GM18517 (cell line): ENCODE measurements at regions not wholly inside any gene's neighbourhood (a gene's known extent, or its start where the extent isn't known, plus 50 kb on each side); places are given as distances from the start of the nearest gene placed in this dataset.

Source experiments
- ATAC-seq: cut with Tn5 transposase; IDR thresholded peaks from one replicate; pipeline ENCODE4 v1.9.1; 2021; ENCODE audit warnings: mild to moderate bottlenecking, moderate library complexity; ENCODE audit not compliant: unreplicated experiment

DNA sequence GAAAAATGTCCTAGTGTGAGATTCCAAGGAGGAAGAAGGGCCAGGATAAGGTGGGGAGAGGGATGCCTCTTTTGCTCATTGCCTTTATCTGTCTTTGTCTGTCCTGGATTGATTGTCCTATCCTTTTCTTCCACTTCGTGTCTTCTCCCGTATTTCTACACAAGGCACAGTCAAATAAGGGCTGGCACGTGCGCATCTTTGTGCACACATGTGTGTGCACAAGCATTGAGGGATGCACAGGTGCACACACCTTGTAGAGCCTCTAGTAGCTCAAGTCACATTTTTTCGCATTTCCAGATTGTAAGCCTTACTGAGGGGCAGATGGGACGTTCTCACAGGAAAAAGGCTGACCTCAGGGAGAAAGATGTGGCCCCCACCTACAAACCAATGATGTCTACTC lies 170.2 kb upstream of the TNP1 start:
- no peak for ATAC-seq

DNA sequence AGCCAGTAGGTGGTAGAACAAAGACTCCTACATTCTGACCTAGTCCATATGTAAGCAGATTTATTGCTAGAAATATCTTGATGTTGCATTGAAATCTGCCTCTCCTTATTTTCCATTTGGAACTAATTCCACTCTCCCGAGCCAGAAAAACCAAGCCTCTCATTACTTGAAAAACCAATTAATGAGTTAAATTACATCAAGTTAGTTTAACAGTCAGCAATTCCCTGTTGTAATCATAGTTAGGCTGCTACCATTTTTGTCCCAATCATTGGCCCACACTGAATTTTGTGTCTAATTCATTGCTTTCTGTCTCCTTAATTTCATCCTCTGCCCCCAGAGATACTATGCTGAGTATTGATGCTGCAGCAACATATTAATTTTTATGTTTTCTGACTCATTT lies 168.3 kb upstream of the TNP1 start:
- ATAC-seq: no peak

DNA sequence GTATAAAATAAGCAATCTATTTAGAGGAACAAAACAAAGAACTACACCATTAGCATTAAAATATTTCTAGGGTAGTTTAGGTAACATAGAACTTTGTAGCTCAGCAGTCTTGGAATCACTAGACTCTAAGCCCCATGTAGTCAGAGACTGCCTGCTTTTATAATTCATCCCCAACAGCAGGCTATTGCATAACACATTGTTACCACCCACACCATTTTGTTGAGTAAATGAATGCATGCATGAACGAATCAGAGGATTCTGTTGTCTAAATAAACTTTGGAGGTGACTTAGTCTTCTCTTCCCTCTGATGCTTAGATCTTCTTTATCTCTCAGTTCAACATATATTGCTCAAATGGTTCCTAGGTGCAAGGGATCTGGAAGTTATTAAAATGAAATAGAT lies 167.6 kb upstream of the TNP1 start:
- ATAC-seq: no peak

DNA sequence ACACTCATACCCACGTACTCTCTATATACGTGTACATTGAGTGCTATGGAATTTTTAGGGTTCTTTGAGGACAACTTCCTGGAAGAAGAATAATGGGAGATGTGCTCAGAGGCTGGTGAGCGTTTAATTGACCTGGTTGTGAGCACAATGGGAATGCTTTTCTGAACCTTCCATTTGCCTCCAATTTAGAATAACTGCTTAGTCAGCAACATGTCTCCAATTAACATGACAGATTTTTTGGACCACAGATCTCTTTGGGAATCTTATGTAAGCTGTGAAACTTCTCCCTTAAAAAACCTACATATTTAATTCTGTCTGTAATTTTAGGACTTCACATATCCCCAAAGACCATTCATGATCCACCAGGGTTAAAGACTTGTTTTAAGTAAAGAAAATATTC lies 166.7 kb upstream of the TNP1 start:
- ATAC-seq: no peak

DNA sequence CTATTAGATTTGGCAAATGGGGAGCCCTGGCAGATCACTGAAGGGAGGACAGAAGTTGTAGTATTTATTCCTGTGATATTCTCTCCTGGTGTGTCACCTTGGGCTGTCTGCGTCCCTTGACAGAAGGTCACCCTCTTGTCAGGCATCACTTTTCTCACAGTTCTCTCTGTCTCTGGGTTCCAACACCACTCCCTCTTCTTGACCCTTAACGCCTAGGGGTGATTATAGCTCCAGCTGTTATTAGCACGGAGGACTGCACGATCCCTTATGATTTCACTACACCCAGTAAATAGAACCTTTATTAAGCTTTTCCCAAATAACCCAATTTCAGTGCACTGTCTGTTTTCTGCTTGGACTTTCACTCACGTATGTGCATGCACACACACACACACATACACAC lies 166.3 kb upstream of the TNP1 start:
- no peak for ATAC-seq

DNA sequence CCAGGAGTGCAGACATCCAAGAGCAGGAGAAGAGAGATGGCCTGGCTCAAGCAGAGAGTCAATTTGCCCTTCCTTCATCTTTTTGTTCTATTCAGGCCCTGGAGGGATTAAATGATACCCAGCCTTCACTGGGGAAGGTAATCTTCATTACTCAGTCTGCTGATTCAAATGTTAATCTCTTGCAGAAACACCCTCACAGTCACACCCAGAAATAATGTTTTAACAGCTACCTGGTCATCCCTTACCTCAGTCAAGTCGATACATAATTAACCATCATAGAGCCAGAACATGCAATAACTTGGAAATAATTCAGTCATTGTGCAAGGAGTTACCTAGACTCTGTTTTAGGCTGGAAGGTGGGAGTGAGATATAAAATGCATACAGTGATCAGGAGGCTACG lies 163.7 kb upstream of the TNP1 start:
- ATAC-seq: no peak

DNA sequence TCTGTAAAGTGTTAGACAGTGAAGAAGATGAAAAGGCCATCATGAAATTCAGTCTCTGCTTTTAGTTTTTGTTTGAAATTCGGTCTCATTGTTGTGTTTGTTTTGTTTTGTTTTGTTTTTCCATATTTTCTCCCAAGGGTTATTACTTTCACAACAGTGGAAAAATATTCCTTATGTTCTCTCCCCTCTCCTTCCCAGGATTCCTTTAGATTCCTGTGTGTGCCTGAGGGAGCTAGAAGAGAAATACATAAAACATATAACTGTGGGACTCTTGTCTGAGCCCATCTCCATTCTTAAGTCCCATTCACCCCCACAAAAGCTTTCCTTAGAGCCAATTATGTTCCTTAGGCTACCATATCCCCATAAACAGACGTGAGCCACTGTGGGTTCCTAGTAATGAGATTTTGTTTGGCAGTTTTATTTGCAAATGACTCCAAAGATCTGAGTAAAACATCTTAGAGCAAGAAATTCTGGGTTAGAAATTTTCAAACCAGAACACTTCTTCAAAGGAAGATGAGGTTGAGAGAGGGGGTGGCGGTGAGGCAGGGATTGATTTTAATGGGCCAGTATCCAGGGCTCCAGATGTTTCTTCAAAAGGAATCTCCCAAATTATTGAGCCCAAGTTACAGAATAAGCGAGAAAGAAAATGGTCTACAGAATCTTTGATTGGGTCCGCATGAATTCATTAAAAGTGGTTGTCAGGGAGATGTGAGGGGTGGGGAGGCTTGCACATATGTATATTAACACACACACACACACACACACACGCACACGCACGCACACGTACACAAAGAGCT lies 157.8 kb upstream of the TNP1 start:
- ATAC-seq: no peak

DNA sequence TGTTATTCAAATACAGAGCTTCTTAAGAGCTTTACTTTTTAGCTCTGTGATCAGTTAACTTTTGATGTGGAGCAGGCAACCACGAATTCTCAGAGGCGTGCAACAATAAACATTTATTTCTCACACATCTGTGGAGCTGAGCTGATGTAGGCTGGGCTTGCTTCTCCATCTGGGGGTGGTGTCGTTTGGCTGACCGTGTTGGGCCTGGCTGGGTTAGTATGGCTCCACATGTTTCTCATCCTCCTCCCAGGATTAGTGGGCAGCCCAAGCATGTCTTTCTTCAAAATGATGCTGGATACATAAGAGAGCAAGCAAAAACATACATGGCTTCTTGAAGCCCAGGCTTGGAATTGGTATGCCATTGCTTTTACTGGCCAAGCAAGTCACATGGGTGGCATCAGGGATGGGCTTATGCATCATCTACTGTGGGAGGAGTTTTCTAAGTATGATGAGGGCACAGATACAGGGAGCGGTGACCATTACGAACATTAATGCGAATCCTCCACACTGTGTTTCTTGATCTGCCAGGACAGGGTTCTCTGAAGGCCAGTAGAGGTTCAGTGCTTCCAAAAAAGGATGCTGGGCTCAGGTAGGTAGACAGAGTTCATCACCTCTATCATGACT lies 157.0 kb upstream of the TNP1 start:
- ATAC-seq: no peak

DNA sequence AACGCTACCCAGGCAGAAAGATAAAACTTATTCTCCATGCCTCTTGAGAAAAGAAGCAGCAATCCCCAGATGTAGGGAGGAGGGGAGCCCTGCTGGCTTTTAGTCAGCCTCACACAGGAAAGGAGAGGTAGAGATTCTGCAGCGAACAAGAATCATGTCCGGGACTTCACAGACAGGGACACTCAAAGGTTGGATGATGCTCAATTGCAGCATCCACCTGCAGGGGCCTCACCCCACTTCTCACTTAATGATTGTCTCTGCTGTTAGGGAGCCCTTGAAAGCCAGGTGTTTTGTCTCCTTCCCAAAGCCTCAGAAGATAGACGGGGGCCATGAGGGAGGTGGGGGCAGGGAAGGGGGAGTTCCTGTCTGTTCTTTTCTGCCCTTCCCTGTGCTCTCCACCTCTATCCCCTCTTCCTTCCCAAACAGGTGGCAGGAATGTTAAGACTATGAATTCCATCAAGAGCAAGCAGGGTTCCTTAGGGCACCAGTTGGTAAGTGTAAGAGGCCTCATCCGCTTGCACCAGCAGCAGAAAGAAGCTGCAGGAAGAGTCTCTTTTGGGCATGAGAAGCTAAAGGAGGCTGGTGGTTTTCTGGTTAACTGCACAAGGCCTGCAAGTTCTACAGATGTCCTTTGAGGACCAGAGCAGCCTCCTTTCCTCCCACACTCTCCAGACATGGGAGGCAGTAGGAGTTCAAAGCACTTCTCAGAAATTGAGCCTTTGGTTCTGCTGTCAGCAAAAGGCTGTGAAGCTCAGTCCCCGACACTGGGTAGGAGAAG lies 154.7 kb upstream of the TNP1 start:
- no peak for ATAC-seq

DNA sequence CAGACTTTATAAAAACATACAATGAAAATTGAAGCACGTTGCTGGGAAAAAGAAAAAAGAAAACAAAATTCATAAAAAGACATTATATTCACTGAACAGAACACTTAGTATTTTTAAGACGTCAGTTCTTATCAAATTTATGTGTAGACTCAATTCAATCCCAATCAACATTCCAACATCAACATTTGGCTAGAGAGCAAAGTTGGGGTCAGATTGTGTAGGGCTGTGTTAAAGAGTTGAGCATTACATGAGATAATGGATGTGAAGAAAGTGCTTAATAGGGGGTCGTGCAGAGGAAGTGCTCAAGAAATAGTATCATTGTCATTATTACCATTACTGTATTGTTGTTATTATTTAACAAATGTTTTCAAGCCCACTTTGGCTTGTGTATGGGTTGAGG lies 154.1 kb upstream of the TNP1 start:
- ATAC-seq: no peak

DNA sequence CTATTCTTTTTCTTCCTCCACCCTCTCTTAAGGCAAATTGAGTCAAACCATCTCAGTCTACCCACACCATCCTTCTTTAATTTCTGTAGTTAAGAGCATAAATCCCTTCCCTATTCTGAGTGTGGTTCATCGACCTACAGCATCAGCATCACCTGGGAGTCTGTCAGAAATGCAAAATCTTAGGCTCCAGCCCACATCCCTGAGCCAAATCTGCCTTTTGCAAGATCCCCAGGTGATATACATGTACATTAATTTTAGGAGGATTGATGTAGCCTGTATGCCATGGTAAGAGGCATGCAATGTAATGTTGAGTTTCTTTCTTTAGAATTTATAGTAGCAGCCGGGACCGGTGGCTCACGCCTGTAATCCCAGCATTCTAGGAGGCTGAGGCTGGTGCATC lies 151.7 kb upstream of the TNP1 start:
- no peak for ATAC-seq

DNA sequence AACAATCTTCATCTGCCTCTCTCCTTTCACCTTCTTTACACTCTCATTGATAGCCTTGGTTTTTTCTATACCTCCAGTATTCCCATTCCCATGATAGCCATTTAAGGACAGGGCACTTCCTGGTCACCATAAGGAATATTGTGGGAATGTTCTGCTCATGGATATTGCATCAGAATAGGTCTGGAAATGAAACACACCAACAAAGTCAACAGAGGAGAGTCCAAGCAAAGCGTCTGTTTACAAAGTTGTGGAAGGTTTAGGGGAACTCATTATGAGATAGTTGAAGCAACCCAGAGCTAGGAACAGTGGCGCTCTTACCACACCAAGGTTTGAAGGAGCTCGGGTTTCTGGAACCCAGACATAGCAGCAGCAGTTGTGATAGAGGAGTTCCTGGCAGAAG lies 150.3 kb upstream of the TNP1 start:
- ATAC-seq: no peak

DNA sequence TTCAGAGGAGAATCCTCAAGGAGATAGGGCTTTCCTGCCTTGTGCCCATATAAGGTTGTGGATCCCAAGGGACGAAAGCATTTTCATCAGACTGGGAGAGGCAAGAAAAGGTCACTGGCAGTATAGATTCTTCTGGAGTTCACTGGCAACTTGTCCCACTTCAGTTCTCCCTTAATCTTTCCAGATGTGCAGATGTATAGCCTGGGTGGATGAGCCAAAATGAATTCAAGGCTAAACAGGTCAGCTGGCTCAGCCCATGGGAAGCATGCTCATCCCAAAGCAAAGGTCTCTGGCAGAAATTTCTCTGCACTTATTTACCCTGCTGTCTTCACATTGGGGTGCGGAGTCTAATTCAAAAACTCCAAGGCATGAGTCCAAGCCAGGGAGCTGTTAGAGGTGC lies 148.9 kb upstream of the TNP1 start:
- ATAC-seq: no peak

DNA sequence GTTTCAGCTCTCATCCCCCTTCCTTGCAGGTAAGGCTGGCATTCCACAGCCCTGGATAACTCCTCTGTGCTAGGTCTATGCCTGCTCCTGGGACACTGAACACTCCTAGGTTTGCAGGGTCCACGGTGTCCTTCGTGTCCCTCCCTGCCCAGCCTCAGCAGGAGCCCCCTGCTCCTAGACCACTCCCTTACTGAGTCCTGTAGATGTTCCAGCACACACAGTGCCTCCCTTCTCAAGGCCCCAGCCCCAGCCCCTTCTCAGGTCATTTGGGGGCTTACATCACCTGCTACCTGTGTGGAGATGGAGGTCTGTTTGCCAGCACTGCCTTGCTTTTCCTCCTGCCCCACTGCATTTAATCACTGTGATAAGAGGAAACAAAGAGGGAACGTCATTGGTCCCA lies 146.4 kb upstream of the TNP1 start:
- no peak for ATAC-seq

DNA sequence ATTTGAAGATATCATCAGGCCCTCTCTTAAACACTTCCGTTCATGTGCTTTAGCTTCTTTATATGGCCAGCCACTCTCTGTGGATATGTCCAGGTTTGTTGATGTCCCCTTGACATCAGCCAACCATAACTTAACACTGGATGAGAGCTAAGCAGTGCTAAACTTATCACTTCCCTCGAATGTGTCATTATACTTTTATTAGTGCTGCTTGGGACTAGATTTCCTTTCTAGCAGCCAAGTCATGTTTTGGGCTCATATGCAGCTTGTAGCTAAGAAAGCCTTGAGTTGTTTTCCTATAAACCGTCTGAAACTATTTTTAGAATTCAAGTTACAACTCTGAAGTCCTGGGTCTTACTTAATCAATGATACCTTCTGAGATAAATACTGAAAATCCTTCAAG lies 144.8 kb upstream of the TNP1 start:
- no peak for ATAC-seq

DNA sequence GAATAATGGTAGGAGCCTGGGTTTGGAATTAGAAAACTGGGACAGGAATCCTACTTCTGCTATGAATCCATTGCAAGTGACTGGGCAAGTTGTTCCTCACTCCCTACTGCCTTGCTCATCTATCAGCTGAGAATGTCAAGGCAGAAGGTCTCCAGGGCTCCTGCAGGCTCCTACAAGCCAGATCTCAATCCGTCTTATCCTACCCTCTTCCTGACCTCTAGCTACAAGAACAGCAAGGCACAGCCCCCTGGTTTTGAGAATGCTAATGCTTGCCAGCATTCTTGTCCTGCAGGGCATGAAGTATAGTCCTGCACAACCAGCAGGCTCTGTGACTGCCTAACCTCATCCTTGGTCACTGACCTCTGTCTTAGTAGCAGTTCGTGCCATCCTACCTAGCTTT lies 141.9 kb upstream of the TNP1 start:
- no peak for ATAC-seq

DNA sequence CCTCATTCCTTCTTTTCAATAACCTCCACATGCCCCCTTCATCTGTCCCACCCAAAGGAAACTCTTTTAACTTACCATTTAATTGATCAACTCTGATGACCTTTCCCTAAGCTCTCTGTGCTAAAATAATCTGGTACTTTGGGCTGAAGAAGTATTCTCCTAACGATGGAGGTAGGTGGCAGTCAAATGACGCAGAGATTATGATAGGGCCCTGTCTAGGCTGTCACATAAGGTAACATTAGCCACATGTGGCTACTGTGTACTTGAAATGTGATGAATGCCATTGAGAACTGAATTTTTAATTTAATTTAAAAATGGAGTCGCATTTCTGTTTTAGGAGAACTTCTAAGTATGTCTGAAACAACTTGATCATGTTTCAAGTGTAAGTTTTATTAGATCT lies 140.5 kb upstream of the TNP1 start:
- no peak for ATAC-seq

DNA sequence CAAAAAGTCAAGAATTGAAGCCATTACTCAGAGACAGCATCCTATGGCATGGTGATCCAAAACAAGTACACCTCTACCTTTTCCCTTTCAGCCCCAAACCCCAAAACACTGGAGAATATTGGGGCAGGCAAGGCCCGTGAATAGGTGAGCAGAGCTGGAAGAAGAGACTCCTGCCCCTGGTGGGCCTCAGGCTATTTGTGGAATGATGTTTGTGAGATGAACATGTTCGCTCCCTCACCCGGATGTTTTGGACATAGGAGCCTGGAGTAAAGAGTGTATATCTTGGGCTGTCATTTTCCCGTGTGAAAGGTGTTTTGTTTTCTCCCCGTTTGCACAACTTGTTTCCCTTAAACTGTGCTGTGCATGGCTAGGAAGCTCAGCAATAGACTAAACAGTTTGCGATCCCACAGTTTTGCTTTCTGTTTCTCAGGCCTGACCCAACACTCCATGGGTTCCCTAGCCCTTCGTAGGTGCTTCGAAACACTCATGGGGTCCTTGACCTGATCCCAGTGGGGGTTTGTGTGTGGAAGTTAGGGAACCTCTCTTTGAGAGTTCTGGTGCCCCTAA lies 136.5 kb upstream of the TNP1 start:
- no peak for ATAC-seq

DNA sequence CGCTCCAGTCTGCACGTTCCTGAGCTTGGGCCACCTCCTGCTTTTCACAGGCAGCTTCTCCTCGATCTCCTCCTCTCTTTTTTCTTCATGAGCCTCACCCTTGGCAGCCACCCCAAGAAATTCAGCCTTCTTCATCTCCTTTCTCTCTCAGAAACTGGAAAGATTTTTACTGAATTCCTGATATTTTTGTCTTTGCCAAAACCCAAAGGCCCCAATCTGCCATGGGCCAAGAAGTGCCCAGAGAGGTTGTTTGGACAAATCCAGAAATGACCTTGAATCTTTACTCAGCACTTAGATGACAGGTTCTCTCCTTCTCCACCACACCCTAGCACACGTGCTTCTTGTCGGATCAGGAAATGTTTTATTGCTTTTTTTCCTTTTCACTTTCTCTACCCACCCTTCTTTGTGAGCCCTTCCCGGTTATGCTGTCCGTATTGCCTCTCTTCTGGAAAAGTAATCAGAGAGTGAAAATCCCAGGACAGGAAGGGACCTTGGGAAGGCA lies 134.5 kb upstream of the TNP1 start:
- no peak for ATAC-seq

DNA sequence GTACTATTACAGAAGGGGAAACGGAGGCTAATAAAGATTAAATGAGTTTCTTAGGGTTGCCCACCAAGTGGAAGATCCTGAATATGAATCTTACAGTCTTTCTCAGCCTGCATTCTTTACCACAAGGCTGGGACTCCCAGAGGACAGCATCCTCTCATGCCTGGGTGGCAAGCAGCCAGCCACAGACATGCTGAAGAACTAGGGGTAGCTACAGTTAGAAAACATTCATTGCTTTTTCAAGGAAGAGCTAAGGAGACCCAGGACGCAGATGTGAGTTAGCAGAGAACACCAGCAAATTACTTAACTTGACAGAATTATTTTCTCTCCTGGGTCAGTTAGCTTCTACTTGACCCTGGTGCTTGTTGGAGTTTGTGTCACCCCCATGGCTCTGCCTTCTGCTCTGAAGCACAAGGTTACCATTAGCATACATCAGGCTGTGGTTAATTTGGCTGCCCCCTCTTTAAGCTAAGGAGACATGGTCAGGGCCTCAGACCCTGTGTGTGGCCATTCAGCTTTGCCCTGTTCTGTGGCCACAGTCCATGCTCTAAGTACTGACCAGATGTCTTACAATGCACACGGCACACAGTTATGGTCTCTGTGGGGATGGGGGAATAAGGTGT lies 132.3 kb upstream of the TNP1 start:
- no peak for ATAC-seq

DNA sequence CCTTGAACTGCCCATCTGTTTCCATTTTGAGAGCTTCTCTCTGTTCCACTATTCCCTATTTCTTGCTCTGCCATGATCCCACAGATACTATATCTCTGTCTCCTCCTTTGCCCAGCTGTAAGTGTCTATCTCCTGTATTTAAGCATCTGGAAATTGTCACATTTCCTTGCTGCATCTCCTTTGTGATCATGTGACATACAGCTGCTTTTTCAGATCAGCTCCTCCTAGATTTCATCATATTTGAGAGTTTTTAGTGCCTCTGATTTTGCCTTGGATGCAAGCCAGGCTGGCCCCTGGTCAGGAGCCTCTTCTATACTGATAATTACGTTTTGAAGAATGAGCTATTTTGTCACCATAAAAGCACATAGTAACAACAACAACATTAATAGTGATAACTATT lies 131.7 kb upstream of the TNP1 start:
- ATAC-seq: no peak
